ENCODE measurements at regions not wholly inside any gene's neighbourhood (a gene's known extent, or its start where the extent isn't known, plus 50 kb on each side); places are given as distances from the start of the nearest gene placed in this dataset.

- TF ChIP-seq CTCF (IDR thresholded peaks at IDR 0.05; ENCODE audit: extremely low read depth in 1 of 2, insufficient read depth in 1 of 2, low read depth in 1 of 2, low read length in 2 of 2), result no peak
- no peak for TF ChIP-seq POLR2A (IDR thresholded peaks at IDR 0.05; ENCODE audit: low read depth, low read length)
- no peak for TF ChIP-seq MYC (IDR thresholded peaks at IDR 0.05; ENCODE audit: low read depth, low read length)
- TF ChIP-seq MAX (IDR thresholded peaks at IDR 0.05; ENCODE audit: insufficient read depth, insufficient read length), result no peak
- TF ChIP-seq POLR2AphosphoS5 (IDR thresholded peaks at IDR 0.05; ENCODE audit: insufficient read depth, low read depth, low read length), result no peak
Measured at GRCh38 chr17:79547586-79547985, 63.3 kb downstream of the RBFOX3 start.
